OCI-LY7 (cell line): ENCODE measurements at regions not wholly inside any gene's neighbourhood (a gene's known extent, or its start where the extent isn't known, plus 50 kb on each side); places are given as distances from the start of the nearest gene placed in this dataset.
"Not testable (repeated sequence)": the region's sequence is repeated elsewhere in the genome, so short reads cannot be mapped to it uniquely, and the experiment has no call there.

Experiments used
- BruUV-seq: library from RNA; stranded (reverse); fragments of 400-500 nt; replicated peaks from 2 replicates; lab custom pipeline; 2021; lab: Mats Ljungman, UMichigan
- CTCF ChIA-PET: fragments of 300-600 bp; sonication (Branson Sonifier 250); formaldehyde crosslinking; loops from one replicate; lab custom pipeline; 2022; ENCODE audit warnings: antibody characterized with exemption; ENCODE audit not compliant: unreplicated experiment; lab: Charles Lee
- POLR2A ChIA-PET: fragments of 300-600 bp; sonication (Branson Sonifier 250); formaldehyde crosslinking; loops from one replicate; lab custom pipeline; 2022; ENCODE audit warnings: antibody characterized with exemption; lab: Charles Lee
- DNase-seq: peaks from one replicate; pipeline ENCODE4 v3.0.0-alpha.2; 2015; ENCODE audit warnings: low spot score
- H2AFZ ChIP-seq: fragments of 200-600 bp; sonication (generic), shearing (Covaris generic); 2 replicates; pipeline ENCODE4 v1.6.1; 2014; ENCODE audit warnings: mild to moderate bottlenecking, antibody characterized with exemption, low read length, moderate library complexity
- H3K27ac ChIP-seq: fragments of 200-600 bp; sonication (generic); 2 replicates; pipeline ENCODE4 v1.5.1; 2014; ENCODE audit warnings: mixed run types, low read depth, mild to moderate bottlenecking, moderate library complexity, low read length, inconsistent platforms; ENCODE audit not compliant: poor library complexity, severe bottlenecking
- H3K36me3 ChIP-seq: fragments of 200-600 bp; sonication (generic); 2 replicates; pipeline ENCODE4 v1.6.1; 2014; ENCODE audit warnings: mild to moderate bottlenecking, antibody characterized with exemption, low read length, moderate library complexity, mixed read lengths; ENCODE audit not compliant: insufficient read depth
- H3K4me1 ChIP-seq: fragments of 200-600 bp; sonication (generic); 2 replicates; pipeline ENCODE4 v1.5.1; 2014; ENCODE audit warnings: mild to moderate bottlenecking, low read length; ENCODE audit not compliant: insufficient read depth, poor library complexity, severe bottlenecking
- H3K4me2 ChIP-seq: fragments of 200-600 bp; sonication (generic); 2 replicates; pipeline ENCODE4 v1.6.1; 2014; ENCODE audit warnings: mild to moderate bottlenecking, low read length
- H3K4me3 ChIP-seq: fragments of 200-600 bp; sonication (generic); 2 replicates; pipeline ENCODE4 v1.5.1; 2014; ENCODE audit warnings: mild to moderate bottlenecking, low read depth, low read length; ENCODE audit not compliant: poor library complexity, severe bottlenecking
- H3K79me2 ChIP-seq: fragments of 200-600 bp; sonication (generic); 2 replicates; pipeline ENCODE4 v1.6.1; 2016; ENCODE audit warnings: low read depth, mild to moderate bottlenecking, low read length, moderate library complexity, mixed read lengths; ENCODE audit not compliant: insufficient read depth
- H3K9me2 ChIP-seq: fragments of 200-600 bp; sonication (generic); 2 replicates; pipeline ENCODE4 v1.6.1; 2016; ENCODE audit warnings: mild to moderate bottlenecking, low read length, mixed read lengths; ENCODE audit not compliant: insufficient read depth
- H3K9me3 ChIP-seq: fragments of 200-600 bp; sonication (generic); 2 replicates; pipeline ENCODE4 v1.6.1; 2014; ENCODE audit warnings: mild to moderate bottlenecking, mixed run types, low read length, mixed read lengths
- H4K20me1 ChIP-seq: fragments of 200-600 bp; sonication (generic); 2 replicates; pipeline ENCODE4 v1.6.1; 2014; ENCODE audit warnings: mild to moderate bottlenecking, antibody characterized with exemption, low read length, moderate library complexity, mixed read lengths; ENCODE audit not compliant: insufficient read depth
- CTCF ChIP-seq: fragments of 200-600 bp; sonication (generic); conservative IDR thresholded peaks from 2 replicates; pipeline ENCODE4 v1.5.1; 2014; ENCODE audit warnings: mild to moderate bottlenecking, antibody characterized with exemption, low read length, moderate library complexity, mixed read lengths
- EZH2phosphoT487 ChIP-seq: fragments of 200-600 bp; sonication (generic); IDR thresholded peaks from 2 replicates; pipeline ENCODE4 v1.6.1; 2018; ENCODE audit warnings: low read depth, borderline replicate concordance, mild to moderate bottlenecking, mixed run types, antibody characterized with exemption, low read length, moderate library complexity, mixed read lengths
- intact Hi-C: fragments of 100-400 bp; cut with micrococcal nuclease; formaldehyde crosslinking; loops from one replicate; pipeline ENCODE4 v1.10.0; 2022; ENCODE audit not compliant: unreplicated experiment

GRCh38 chr1:47664356-47664755 lies 226.5 kb downstream of the FOXD2 start:
- Histone ChIP-seq H3K4me1 (no peaks in the 10 kb centered on the region), H3K9me3 (no peaks in the 10 kb centered on the region), H3K9me2 (no peaks in the 10 kb centered on the region), H3K27ac (no peak overlapping the region), H4K20me1 (no peaks in the 10 kb centered on the region), H3K4me3 (no peak overlapping the region), H2AFZ (no peak overlapping the region), H3K4me2 (no peak overlapping the region), H3K79me2 (no peaks in the 10 kb centered on the region), H3K36me3 (no peaks in the 10 kb centered on the region)
- BruUV-seq = no TSS peak
- CTCF ChIA-PET = no interaction called here
- DNase-seq = no peak
- intact Hi-C loops = no loop called here
- POLR2A ChIA-PET = interaction anchor here (0.6 kb wide), 1 partner anchor 244 kb away, joined by 4 read pairs; no protein-coding TSS in a partner anchor
- TF ChIP-seq CTCF (no peak), EZH2phosphoT487 (no peak)

GRCh38 chr1:47664896-47665295 lies 227.1 kb downstream of the FOXD2 start:
- H3K4me3 ChIP-seq, H3K27ac ChIP-seq, H4K20me1 ChIP-seq, H3K79me2 ChIP-seq, CTCF ChIA-PET, intact Hi-C loops, H3K36me3 ChIP-seq, H3K9me3 ChIP-seq, H3K9me2 ChIP-seq, H2AFZ ChIP-seq, H3K4me1 ChIP-seq, DNase-seq, H3K4me2 ChIP-seq, BruUV-seq: not testable (repeated sequence)
- POLR2A ChIA-PET = interaction anchor here (0.6 kb wide), 1 partner anchor 245 kb away, joined by 4 read pairs; no protein-coding TSS in a partner anchor

- H3K27ac ChIP-seq = no peak overlapping the region
- TF ChIP-seq EZH2phosphoT487 (no peak), CTCF (no peak)
- H3K4me2 ChIP-seq = no peak overlapping the region
- DNase-seq = no peak
- H4K20me1 ChIP-seq = no peaks in the 10 kb centered on the region
- no peaks in the 10 kb centered on the region for H3K79me2 ChIP-seq
- peaks cover 16% of the 10 kb centered on the region; the same call in 1 of the 2 replicates for H3K9me3 ChIP-seq
- no peaks in the 10 kb centered on the region for H3K9me2 ChIP-seq
- ChIA-PET POLR2A (no interaction called here), CTCF (no interaction called here)
- no TSS peak for BruUV-seq
- H2AFZ ChIP-seq = no peak overlapping the region
- H3K4me3 ChIP-seq = no peak overlapping the region
- H3K4me1 ChIP-seq = no peaks in the 10 kb centered on the region
- no peaks in the 10 kb centered on the region for H3K36me3 ChIP-seq
- intact Hi-C loops = no loop called here
Measured at GRCh38 chr1:47669081-47669585, 231.3 kb downstream of the FOXD2 start.
